ENCODE measurements at regions not wholly inside any gene's neighbourhood (a gene's known extent, or its start where the extent isn't known, plus 50 kb on each side); places are given as distances from the start of the nearest gene placed in this dataset.

DNA sequence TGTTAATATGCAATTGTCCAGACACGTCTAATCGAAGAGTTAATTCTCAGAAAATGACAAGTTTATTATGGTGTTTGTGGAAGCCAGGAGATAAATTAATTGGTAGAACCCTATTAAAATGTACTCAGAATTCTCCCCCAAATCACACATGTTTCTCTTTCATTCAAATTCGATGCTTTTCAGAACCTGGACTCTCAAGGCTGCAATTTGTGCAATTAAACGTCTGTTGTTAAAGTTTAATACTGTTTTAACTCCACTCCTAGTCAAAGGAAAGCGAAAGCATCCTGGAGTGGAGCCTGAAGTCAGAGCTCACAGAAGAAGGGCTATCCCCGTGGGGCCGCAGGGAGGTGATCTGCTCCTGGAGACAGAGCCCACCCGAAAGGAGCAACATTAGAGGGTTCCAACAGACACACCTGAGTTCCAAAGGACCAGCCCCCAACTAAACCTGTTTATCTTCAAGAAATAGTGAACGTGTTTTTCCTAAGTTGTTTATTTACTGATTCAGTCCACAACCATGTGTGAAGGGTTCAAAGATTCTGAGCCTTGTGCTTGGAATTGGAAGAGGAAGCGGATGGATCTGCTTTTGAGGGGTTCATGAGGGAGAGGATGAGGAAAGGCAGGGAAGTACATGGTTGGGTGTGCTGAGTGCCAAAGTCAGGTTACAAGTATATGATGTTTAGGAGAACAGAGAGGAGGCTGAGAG lies 68.0 kb upstream of the AKT3 start:
- intact Hi-C loops (cut with DNase I; ENCODE audit: low total_unique reads), result no loop called here
- no peaks in the 10 kb centered on the region for H3K9me3 ChIP-seq
- DNase-seq (ENCODE audit: low spot score in 2 of 2), result no peak
- H3K4me1 ChIP-seq, result no peaks in the 10 kb centered on the region
- no peak for TF ChIP-seq POLR2A (IDR thresholded peaks at IDR 0.05)
- no peak for TF ChIP-seq POLR2AphosphoS5 (IDR thresholded peaks at IDR 0.05)
- TF ChIP-seq, protein P1, sequence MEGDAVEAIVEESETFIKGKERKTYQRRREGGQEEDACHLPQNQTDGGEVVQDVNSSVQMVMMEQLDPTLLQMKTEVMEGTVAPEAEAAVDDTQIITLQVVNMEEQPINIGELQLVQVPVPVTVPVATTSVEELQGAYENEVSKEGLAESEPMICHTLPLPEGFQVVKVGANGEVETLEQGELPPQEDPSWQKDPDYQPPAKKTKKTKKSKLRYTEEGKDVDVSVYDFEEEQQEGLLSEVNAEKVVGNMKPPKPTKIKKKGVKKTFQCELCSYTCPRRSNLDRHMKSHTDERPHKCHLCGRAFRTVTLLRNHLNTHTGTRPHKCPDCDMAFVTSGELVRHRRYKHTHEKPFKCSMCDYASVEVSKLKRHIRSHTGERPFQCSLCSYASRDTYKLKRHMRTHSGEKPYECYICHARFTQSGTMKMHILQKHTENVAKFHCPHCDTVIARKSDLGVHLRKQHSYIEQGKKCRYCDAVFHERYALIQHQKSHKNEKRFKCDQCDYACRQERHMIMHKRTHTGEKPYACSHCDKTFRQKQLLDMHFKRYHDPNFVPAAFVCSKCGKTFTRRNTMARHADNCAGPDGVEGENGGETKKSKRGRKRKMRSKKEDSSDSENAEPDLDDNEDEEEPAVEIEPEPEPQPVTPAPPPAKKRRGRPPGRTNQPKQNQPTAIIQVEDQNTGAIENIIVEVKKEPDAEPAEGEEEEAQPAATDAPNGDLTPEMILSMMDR (IDR thresholded peaks at IDR 0.05), result no peak
- H3K36me3 ChIP-seq, result no peaks in the 10 kb centered on the region
- no peak overlapping the region for H3K27ac ChIP-seq
- peaks cover 0 to 25% of the 10 kb centered on the region in 2 donors for H3K27me3 ChIP-seq
- H3K4me3 ChIP-seq, result peak overlapping the region; percentile 45 to 70 (median 52)

DNA sequence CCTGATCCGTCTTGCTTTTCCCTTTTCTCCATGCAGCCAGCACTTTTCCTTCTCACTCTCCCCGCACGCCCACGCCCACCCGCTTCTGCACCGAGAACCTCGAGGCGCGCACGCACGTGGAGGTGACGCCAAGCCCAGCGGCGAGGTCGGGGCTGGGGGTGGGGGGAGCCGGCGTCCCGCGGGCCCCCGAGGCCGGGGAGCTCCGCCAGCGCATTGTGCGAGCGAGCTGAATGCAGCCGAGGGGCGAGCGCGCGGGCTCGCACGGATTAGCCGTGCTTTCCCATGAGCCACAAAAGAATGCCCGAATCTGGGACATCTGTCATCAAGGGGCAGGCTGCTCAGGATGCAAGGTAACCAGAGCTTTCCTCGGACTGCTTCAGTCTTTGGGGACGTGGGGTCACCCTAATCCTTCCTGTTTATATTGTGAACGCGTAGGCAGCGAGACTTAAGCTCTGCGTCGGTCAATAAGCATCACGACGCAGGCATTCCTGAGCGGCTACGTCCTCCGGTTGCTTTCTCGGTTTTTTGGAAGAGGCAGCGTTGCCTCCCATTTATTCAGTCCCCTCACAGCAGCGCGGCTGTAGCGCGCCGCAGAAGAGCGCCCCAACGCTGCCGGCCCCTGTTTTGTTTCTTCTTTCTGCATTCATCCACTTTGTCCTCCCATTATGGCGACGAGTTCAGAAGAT lies 67.3 kb upstream of the AKT3 start:
- H3K27ac ChIP-seq, result no peak overlapping the region
- no peaks in the 10 kb centered on the region for H3K4me1 ChIP-seq
- DNase-seq (ENCODE audit: low spot score in 2 of 2), result no peak
- no peaks in the 10 kb centered on the region for H3K9me3 ChIP-seq
- no peak for TF ChIP-seq POLR2AphosphoS5 (IDR thresholded peaks at IDR 0.05)
- TF ChIP-seq, protein P1 (IDR thresholded peaks at IDR 0.05), result no peak
- TF ChIP-seq POLR2A (IDR thresholded peaks at IDR 0.05), result no peak
- peaks cover 0 to 25% of the 10 kb centered on the region in 2 donors for H3K27me3 ChIP-seq
- H3K36me3 ChIP-seq, result no peaks in the 10 kb centered on the region
- intact Hi-C loops (cut with DNase I; ENCODE audit: low total_unique reads), result no loop called here
- peak overlapping the region; percentile 45 to 70 (median 52) for H3K4me3 ChIP-seq

DNA sequence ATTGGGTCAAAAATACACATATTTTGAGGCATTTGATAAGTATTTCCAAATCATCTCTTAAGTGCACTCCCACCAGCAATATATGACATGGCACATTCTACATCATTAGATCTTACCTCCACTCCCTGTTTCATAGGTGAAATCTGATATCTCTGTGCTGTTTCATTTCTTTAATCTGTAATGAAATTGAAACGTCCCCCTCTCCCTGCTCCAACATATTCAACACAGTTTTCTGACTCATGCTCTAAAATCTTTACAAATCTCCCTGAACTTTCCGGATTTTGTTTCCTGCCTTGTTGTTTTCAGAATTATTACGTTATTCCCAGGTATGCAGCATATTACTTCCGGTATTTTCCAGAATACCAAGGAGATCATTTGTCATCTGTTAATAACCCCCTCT lies 66.1 kb upstream of the AKT3 start:
- TF ChIP-seq POLR2AphosphoS5 (IDR thresholded peaks at IDR 0.05) (no peak), POLR2A (IDR thresholded peaks at IDR 0.05) (no peak)
- TF ChIP-seq, protein P1 (IDR thresholded peaks at IDR 0.05), result no peak
- Histone ChIP-seq H3K9me3 (no peaks in the 10 kb centered on the region), H3K36me3 (no peaks in the 10 kb centered on the region), H3K27me3 (peaks cover 0 to 25% of the 10 kb centered on the region in 2 donors), H3K27ac (no peak overlapping the region), H3K4me3 (no peak overlapping the region), H3K4me1 (no peaks in the 10 kb centered on the region)
- intact Hi-C loops (cut with DNase I; ENCODE audit: low total_unique reads), result no loop called here
- DNase-seq (ENCODE audit: low spot score in 2 of 2), result no peak

DNA sequence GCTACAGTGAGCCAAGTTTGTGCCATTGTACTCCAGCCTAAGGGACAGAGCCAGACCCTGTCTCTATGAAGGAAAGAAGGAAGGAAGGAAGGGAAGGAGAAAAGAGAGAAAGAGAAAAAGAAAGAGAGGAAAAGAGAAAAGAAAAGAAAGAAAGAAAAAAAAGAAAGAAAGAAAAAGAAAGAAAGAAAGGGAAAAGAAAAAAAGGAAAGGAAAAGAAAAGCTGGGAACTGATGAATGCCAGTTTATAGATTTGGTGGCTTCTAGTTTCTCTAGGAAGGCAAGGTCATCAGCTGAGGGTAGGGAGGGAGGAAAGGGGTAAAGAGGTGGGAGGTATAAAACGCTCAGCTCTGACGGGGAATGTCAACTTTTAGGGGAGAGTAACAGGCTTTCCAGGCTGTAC lies 62.3 kb upstream of the AKT3 start:
- no peaks in the 10 kb centered on the region for H3K9me3 ChIP-seq
- no peak for DNase-seq (ENCODE audit: low spot score in 2 of 2)
- peaks cover 0 to 15% of the 10 kb centered on the region in 2 donors for H3K27me3 ChIP-seq
- TF ChIP-seq POLR2A (IDR thresholded peaks at IDR 0.05) (no peak), POLR2AphosphoS5 (IDR thresholded peaks at IDR 0.05) (no peak)
- TF ChIP-seq, protein P1 (IDR thresholded peaks at IDR 0.05), result no peak
- H3K4me3 ChIP-seq, result no peak overlapping the region
- no peak overlapping the region for H3K27ac ChIP-seq
- H3K4me1 ChIP-seq, result no peaks in the 10 kb centered on the region
- no peaks in the 10 kb centered on the region for H3K36me3 ChIP-seq
- intact Hi-C loops (cut with DNase I; ENCODE audit: low total_unique reads), result no loop called here

DNA sequence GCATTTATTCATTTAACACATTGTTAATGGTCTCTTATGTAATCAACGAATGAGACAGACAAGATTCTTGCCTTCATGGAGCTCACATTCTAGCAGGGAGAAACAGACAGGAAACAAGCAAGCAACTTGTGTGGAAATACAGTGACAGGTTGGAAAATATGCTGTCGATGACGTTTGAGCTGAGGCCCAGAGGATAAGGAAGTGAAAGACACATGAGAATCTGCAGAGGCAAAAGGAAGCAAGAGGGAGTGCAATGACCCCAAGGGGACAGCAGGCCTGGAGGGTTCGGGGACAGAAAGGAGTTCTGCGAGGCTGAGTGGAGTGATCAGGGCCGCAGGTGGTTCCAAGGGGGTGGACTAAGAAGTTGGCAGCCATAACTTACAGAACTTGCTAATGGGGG lies 60.6 kb upstream of the AKT3 start:
- DNase-seq (ENCODE audit: low spot score in 2 of 2), result no peak
- TF ChIP-seq POLR2A (IDR thresholded peaks at IDR 0.05), result no peak
- TF ChIP-seq POLR2AphosphoS5 (IDR thresholded peaks at IDR 0.05), result no peak
- TF ChIP-seq, protein P1 (IDR thresholded peaks at IDR 0.05), result no peak
- Histone ChIP-seq H3K4me3 (no peak overlapping the region), H3K36me3 (no peaks in the 10 kb centered on the region), H3K27me3 (peaks cover 0 to 5% of the 10 kb centered on the region in 2 donors), H3K4me1 (no peaks in the 10 kb centered on the region), H3K27ac (no peak overlapping the region), H3K9me3 (no peaks in the 10 kb centered on the region)
- intact Hi-C loops (cut with DNase I; ENCODE audit: low total_unique reads), result no loop called here
